ENCODE measurements at regions not wholly inside any gene's neighbourhood (a gene's known extent, or its start where the extent isn't known, plus 50 kb on each side); places are given as distances from the start of the nearest gene placed in this dataset.

GRCh38 chr13:62093984-62094780, 678.5 kb upstream of the PCDH20 start:
- no peak for DNase-seq (ENCODE audit: low read depth, low spot score)
- Histone ChIP-seq H4K20me1 (ENCODE audit: control insufficient read depth, insufficient read depth) (no peaks in the 10 kb centered on the region), H3K9ac (ENCODE audit: control insufficient read depth, insufficient read depth, low read length) (no peak overlapping the region), H3K4me3 (no peak overlapping the region), H3K27ac (ENCODE audit: control insufficient read depth, insufficient read depth) (no peak overlapping the region), H3K27me3 (replicated peaks in 1 of 2; ENCODE audit: control insufficient read depth in 2 of 2, insufficient read depth in 2 of 2, low read length in 1 of 2) (no peaks in the 10 kb centered on the region), H2AFZ (ENCODE audit: control insufficient read depth, low read depth, low read length) (no peak overlapping the region), H3K9me3 (replicated peaks; ENCODE audit: control insufficient read depth, insufficient read depth, low read length) (no peaks in the 10 kb centered on the region), H3K36me3 (ENCODE audit: control insufficient read depth in 2 of 2, insufficient read depth in 2 of 2, low read length in 1 of 2) (no peaks in the 10 kb centered on the region), H3K4me2 (ENCODE audit: control insufficient read depth, insufficient read depth) (no peak overlapping the region), H3K79me2 (ENCODE audit: control insufficient read depth, insufficient read depth, low read length) (no peaks in the 10 kb centered on the region), H3K4me1 (ENCODE audit: control insufficient read depth, insufficient read depth, low read length) (no peaks in the 10 kb centered on the region)
- ChIA-PET CTCF (interaction anchor here (0.9 kb wide), 1 partner anchor 26 kb away, joined by 4 read pairs; no protein-coding TSS in a partner anchor), SMC1A (ENCODE audit: uncharacterized antibody, unreplicated experiment) (interaction anchor here (0.9 kb wide), 1 partner anchor 14 kb away, joined by 3 read pairs; no protein-coding TSS in a partner anchor), POLR2A (no interaction called here), RAD21 (ENCODE audit: unreplicated experiment) (no interaction called here)
- no peak for FAIRE-seq
- in situ Hi-C loops (cut with MboI) (no loop called here), intact Hi-C loops (cut with micrococcal nuclease; ENCODE audit: unreplicated experiment) (no loop called here)
- no TSS peak for BruUV-seq (replicated peaks)
- 53% methylated on average over 5 of the region's 5 CpGs for WGBS (ENCODE audit: insufficient coverage, insufficient replicate concordance, low lambda C conversion rate, missing lambda C conversion rate)
- ATAC-seq = no peak
- TF ChIP-seq TAF1 (IDR thresholded peaks at IDR 0.05; ENCODE audit: borderline replicate concordance, low read depth, low read length) (no peak), SREBF2 (IDR thresholded peaks at IDR 0.05; ENCODE audit: low read length) (no peak), PAX5 (IDR thresholded peaks at IDR 0.05; ENCODE audit: borderline replicate concordance, low read depth, low read length) (no peak), RELB (IDR thresholded peaks at IDR 0.05; ENCODE audit: low read depth) (no peak), SUZ12 (IDR thresholded peaks at IDR 0.05; ENCODE audit: unreplicated experiment) (no peak), MXI1 (IDR thresholded peaks at IDR 0.05; ENCODE audit: low read depth, low read length) (no peak), RAD21 (IDR thresholded peaks at IDR 0.05; ENCODE audit: insufficient read depth, low read depth, low read length) (no peak), NR2F1 (conservative IDR thresholded peaks at IDR 0.05) (no peak), CEBPB (IDR thresholded peaks at IDR 0.05; ENCODE audit: borderline replicate concordance in 1 of 2, low read depth in 2 of 2, low read length in 2 of 2) (no peak)
